ENCODE measurements at regions not wholly inside any gene's neighbourhood (a gene's known extent, or its start where the extent isn't known, plus 50 kb on each side); places are given as distances from the start of the nearest gene placed in this dataset.

- CTCF ChIA-PET (ENCODE audit: unreplicated experiment) = no interaction called here
- BruUV-seq (replicated peaks) = no TSS peak
Measured at GRCh38 chr18:76057386-76057785, 437.7 kb downstream of the ZNF516 start.

GRCh38 chr18:76056471-76057110, 438.5 kb downstream of the ZNF516 start:
- Histone ChIP-seq H4K20me1 (ENCODE audit: insufficient read depth, low read length) (no peaks in the 10 kb centered on the region), H3K4me3 (ENCODE audit: low read depth, low read length, poor library complexity, severe bottlenecking) (no peak overlapping the region), H3K79me2 (ENCODE audit: insufficient read depth, low read depth, low read length) (no peaks in the 10 kb centered on the region), H3K27ac (ENCODE audit: low read depth, low read length, poor library complexity, severe bottlenecking) (no peak overlapping the region), H3K4me2 (ENCODE audit: low read length) (no peak overlapping the region), H3K9me2 (ENCODE audit: insufficient read depth, low read length) (no peaks in the 10 kb centered on the region), H3K9me3 (ENCODE audit: low read length) (no peaks in the 10 kb centered on the region), H2AFZ (ENCODE audit: low read length) (no peak overlapping the region), H3K36me3 (ENCODE audit: insufficient read depth, low read length) (no peaks in the 10 kb centered on the region), H3K4me1 (ENCODE audit: insufficient read depth, low read length, poor library complexity, severe bottlenecking) (no peaks in the 10 kb centered on the region)
- no peak for DNase-seq (ENCODE audit: low spot score)
- POLR2A ChIA-PET = no interaction called here
- TF ChIP-seq EZH2phosphoT487 (IDR thresholded peaks at IDR 0.05; ENCODE audit: borderline replicate concordance, low read depth, low read length) = no peak
- TF ChIP-seq CTCF (conservative IDR thresholded peaks at IDR 0.05; ENCODE audit: low read length) = no peak
- BruUV-seq (replicated peaks) = no TSS peak
- CTCF ChIA-PET (ENCODE audit: unreplicated experiment) = no interaction called here
- intact Hi-C loops (cut with micrococcal nuclease; ENCODE audit: unreplicated experiment) = no loop called here

More at GRCh38 chr18:76057386-76057785, 437.7 kb downstream of the ZNF516 start:
- TF ChIP-seq EZH2phosphoT487 (IDR thresholded peaks at IDR 0.05; ENCODE audit: borderline replicate concordance, low read depth, low read length) (no peak), CTCF (conservative IDR thresholded peaks at IDR 0.05; ENCODE audit: low read length) (no peak)
- POLR2A ChIA-PET = no interaction called here
- Histone ChIP-seq H2AFZ (ENCODE audit: low read length) (no peak overlapping the region), H3K27ac (ENCODE audit: low read depth, low read length, poor library complexity, severe bottlenecking) (no peak overlapping the region), H3K4me1 (ENCODE audit: insufficient read depth, low read length, poor library complexity, severe bottlenecking) (no peaks in the 10 kb centered on the region), H3K4me2 (ENCODE audit: low read length) (no peak overlapping the region), H4K20me1 (ENCODE audit: insufficient read depth, low read length) (no peaks in the 10 kb centered on the region), H3K9me3 (ENCODE audit: low read length) (no peaks in the 10 kb centered on the region), H3K4me3 (ENCODE audit: low read depth, low read length, poor library complexity, severe bottlenecking) (no peak overlapping the region), H3K9me2 (ENCODE audit: insufficient read depth, low read length) (no peaks in the 10 kb centered on the region), H3K79me2 (ENCODE audit: insufficient read depth, low read depth, low read length) (no peaks in the 10 kb centered on the region), H3K36me3 (ENCODE audit: insufficient read depth, low read length) (no peaks in the 10 kb centered on the region)
- intact Hi-C loops (cut with micrococcal nuclease; ENCODE audit: unreplicated experiment) = no loop called here
- DNase-seq (ENCODE audit: low spot score) = no peak

- intact Hi-C loops (cut with micrococcal nuclease; ENCODE audit: unreplicated experiment) = no loop called here
- H3K9me2 ChIP-seq (ENCODE audit: insufficient read depth, low read length) = no peaks in the 10 kb centered on the region
- H3K4me3 ChIP-seq (ENCODE audit: low read depth, low read length, poor library complexity, severe bottlenecking) = no peak overlapping the region
- H4K20me1 ChIP-seq (ENCODE audit: insufficient read depth, low read length) = no peaks in the 10 kb centered on the region
- ChIA-PET POLR2A (no interaction called here), CTCF (ENCODE audit: unreplicated experiment) (interaction anchor here (0.6 kb wide), 1 partner anchor 1021 kb away, joined by 3 read pairs; no protein-coding TSS in a partner anchor)
- no peaks in the 10 kb centered on the region for H3K79me2 ChIP-seq (ENCODE audit: insufficient read depth, low read depth, low read length)
- no peak for DNase-seq (ENCODE audit: low spot score)
- TF ChIP-seq CTCF (conservative IDR thresholded peaks at IDR 0.05; ENCODE audit: low read length) (no peak), EZH2phosphoT487 (IDR thresholded peaks at IDR 0.05; ENCODE audit: borderline replicate concordance, low read depth, low read length) (no peak)
- no peak overlapping the region for H3K27ac ChIP-seq (ENCODE audit: low read depth, low read length, poor library complexity, severe bottlenecking)
- no peaks in the 10 kb centered on the region for H3K9me3 ChIP-seq (ENCODE audit: low read length)
- no peak overlapping the region for H2AFZ ChIP-seq (ENCODE audit: low read length)
- H3K4me1 ChIP-seq (ENCODE audit: insufficient read depth, low read length, poor library complexity, severe bottlenecking) = no peaks in the 10 kb centered on the region
- no TSS peak for BruUV-seq (replicated peaks)
- H3K4me2 ChIP-seq (ENCODE audit: low read length) = no peak overlapping the region
- H3K36me3 ChIP-seq (ENCODE audit: insufficient read depth, low read length) = no peaks in the 10 kb centered on the region
Measured at GRCh38 chr18:76055578-76055977, 439.5 kb downstream of the ZNF516 start.
